ENCODE measurements at regions not wholly inside any gene's neighbourhood (a gene's known extent, or its start where the extent isn't known, plus 50 kb on each side); places are given as distances from the start of the nearest gene placed in this dataset.

DNA sequence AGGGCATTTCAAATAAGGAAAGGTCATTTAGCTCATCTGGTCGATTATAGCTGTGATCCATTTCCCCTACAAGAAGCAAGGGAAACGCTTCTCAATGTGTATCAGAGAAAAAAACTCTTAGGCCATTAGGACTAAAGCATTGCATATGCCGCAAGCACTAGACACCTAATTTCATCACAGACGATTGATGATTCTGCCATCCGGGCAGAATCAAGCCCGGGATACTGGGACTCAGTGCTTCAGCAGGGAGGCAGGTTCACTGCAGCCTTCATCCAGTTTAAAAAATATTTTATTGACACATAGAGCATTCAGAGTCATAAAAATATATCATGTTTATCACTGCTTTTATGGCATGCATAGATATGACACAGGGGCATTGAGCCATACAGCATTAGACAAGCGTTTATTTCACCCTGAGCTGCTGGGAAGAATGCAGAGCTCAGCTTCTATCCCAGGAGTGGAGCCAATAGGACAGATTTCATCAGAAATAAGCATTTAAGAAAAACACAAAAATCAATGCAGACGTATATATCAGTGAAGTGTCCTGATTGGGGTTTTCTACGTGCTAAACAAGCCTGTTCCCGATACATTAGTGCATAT is 806.9 kb downstream of the GALC start:
- TF ChIP-seq, protein P1, sequence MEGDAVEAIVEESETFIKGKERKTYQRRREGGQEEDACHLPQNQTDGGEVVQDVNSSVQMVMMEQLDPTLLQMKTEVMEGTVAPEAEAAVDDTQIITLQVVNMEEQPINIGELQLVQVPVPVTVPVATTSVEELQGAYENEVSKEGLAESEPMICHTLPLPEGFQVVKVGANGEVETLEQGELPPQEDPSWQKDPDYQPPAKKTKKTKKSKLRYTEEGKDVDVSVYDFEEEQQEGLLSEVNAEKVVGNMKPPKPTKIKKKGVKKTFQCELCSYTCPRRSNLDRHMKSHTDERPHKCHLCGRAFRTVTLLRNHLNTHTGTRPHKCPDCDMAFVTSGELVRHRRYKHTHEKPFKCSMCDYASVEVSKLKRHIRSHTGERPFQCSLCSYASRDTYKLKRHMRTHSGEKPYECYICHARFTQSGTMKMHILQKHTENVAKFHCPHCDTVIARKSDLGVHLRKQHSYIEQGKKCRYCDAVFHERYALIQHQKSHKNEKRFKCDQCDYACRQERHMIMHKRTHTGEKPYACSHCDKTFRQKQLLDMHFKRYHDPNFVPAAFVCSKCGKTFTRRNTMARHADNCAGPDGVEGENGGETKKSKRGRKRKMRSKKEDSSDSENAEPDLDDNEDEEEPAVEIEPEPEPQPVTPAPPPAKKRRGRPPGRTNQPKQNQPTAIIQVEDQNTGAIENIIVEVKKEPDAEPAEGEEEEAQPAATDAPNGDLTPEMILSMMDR (IDR thresholded peaks at IDR 0.05): no peak
- TF ChIP-seq POLR2A (IDR thresholded peaks at IDR 0.05): no peak

All from breast epithelium (tissue), 3 donors.